ENCODE measurements at regions not wholly inside any gene's neighbourhood (a gene's known extent, or its start where the extent isn't known, plus 50 kb on each side); places are given as distances from the start of the nearest gene placed in this dataset.

DNA sequence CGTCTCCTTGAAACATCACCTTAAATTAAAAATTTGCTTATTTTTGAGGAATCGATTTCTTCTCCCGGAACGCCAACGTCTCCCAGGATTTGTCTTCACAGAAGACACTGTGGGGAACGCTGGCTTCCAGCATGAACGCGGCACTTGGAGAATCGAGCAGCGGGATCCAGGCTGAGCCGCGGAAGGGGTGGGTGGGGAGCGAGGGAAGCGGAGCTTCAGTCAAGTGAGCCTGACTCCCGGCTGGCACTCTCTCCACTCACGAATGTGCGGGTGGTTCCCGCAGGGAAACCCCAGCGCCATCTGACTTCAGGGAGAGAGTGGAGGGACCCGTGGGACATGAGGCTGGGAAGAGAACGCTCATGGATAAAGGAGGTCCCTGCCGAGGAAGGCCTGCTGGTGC lies 506.0 kb upstream of the TMEM132C start:
- H3K4me3 ChIP-seq (ENCODE audit: low read length) = no peak overlapping the region
- DNase-seq (ENCODE audit: low read depth) = no peak
- no peak for TF ChIP-seq CTCF (IDR thresholded peaks at IDR 0.05; ENCODE audit: insufficient read depth, low read depth, low read length, missing control alignments)

- no peak overlapping the region for H3K4me3 ChIP-seq (ENCODE audit: low read length)
- no peak for DNase-seq (ENCODE audit: low read depth)
- TF ChIP-seq CTCF (IDR thresholded peaks at IDR 0.05; ENCODE audit: insufficient read depth, low read depth, low read length, missing control alignments) = no peak
Observed at GRCh38 chr12:127761880-127762279, 505.1 kb upstream of the TMEM132C start.

GRCh38 chr12:127767656-127768055 lies 499.3 kb upstream of the TMEM132C start:
- H3K4me3 ChIP-seq (ENCODE audit: low read length) = no peak overlapping the region
- TF ChIP-seq CTCF (IDR thresholded peaks at IDR 0.05; ENCODE audit: insufficient read depth, low read depth, low read length, missing control alignments) = no peak
- no peak for DNase-seq (ENCODE audit: low read depth)

- no peak for DNase-seq (ENCODE audit: low read depth)
Observed at GRCh38 chr12:127770118-127770517, 496.9 kb upstream of the TMEM132C start.

GRCh38 chr12:127771546-127771945 lies 495.4 kb upstream of the TMEM132C start:
- H3K4me3 ChIP-seq (ENCODE audit: low read length) = no peak overlapping the region
- no peak for TF ChIP-seq CTCF (IDR thresholded peaks at IDR 0.05; ENCODE audit: insufficient read depth, low read depth, low read length, missing control alignments)
- DNase-seq (ENCODE audit: low read depth) = no peak

More at GRCh38 chr12:127770118-127770517, 496.9 kb upstream of the TMEM132C start:
- no peak overlapping the region for H3K4me3 ChIP-seq (ENCODE audit: low read length)
- TF ChIP-seq CTCF (IDR thresholded peaks at IDR 0.05; ENCODE audit: insufficient read depth, low read depth, low read length, missing control alignments) = no peak

- TF ChIP-seq CTCF (IDR thresholded peaks at IDR 0.05; ENCODE audit: insufficient read depth, low read depth, low read length, missing control alignments) = no peak
- DNase-seq (ENCODE audit: low read depth) = no peak
- H3K4me3 ChIP-seq (ENCODE audit: low read length) = no peak overlapping the region
Observed at GRCh38 chr12:127773520-127773919, 493.4 kb upstream of the TMEM132C start.

- DNase-seq (ENCODE audit: low read depth) = no peak
- no peak for TF ChIP-seq CTCF (IDR thresholded peaks at IDR 0.05; ENCODE audit: insufficient read depth, low read depth, low read length, missing control alignments)
- no peak overlapping the region for H3K4me3 ChIP-seq (ENCODE audit: low read length)
Observed at GRCh38 chr12:127774828-127775227, 492.1 kb upstream of the TMEM132C start.

All from epithelial cell of esophagus (primary cell).